ENCODE measurements at regions not wholly inside any gene's neighbourhood (a gene's known extent, or its start where the extent isn't known, plus 50 kb on each side); places are given as distances from the start of the nearest gene placed in this dataset.

- TF ChIP-seq EZH2 (IDR thresholded peaks at IDR 0.05; ENCODE audit: borderline replicate concordance, low read length) (no peak), CTCF (conservative IDR thresholded peaks at IDR 0.05 in 1 of 2, IDR thresholded peaks at IDR 0.05 in 1 of 2; ENCODE audit: extremely low read depth in 1 of 2, insufficient read depth in 1 of 2, low read depth in 1 of 2, low read length in 2 of 2) (no peak)
Measured at GRCh38 chr7:57381581-57381980, 68.4 kb upstream of the ZNF716 start.

Data from mammary epithelial cell (primary cell).